Activated T-cell treated with anti-CD3 and anti-CD28 coated beads for 1 hour (primary cell): ENCODE measurements at regions not wholly inside any gene's neighbourhood (a gene's known extent, or its start where the extent isn't known, plus 50 kb on each side); places are given as distances from the start of the nearest gene placed in this dataset.
"Not testable (repeated sequence)": the region's sequence is repeated elsewhere in the genome, so short reads cannot be mapped to it uniquely, and the experiment has no call there.

Experiments
- DNase-seq: peaks from one replicate; pipeline ENCODE4 v3.0.0-alpha.2; 2020; ENCODE audit warnings: low read depth

DNA sequence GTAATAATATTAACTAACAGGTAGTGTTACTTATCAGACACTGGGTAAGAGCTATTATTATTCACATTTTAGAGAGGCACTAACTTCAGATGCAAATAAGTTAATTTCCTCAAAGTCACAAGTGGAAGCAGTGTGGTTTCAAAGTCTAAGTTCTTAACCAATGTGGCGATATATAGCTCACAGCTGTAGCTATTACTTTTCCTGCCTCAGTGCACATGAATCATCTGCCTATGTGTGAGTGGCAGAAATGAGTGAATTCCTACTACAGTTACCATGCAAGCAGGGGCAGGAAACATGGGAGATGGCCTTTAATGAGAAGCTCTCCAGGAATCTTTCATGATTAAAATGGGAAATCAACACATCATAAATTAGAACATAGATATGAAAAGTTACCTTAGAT, 126.2 kb upstream of the EYA4 start:
- DNase-seq = no peak

DNA sequence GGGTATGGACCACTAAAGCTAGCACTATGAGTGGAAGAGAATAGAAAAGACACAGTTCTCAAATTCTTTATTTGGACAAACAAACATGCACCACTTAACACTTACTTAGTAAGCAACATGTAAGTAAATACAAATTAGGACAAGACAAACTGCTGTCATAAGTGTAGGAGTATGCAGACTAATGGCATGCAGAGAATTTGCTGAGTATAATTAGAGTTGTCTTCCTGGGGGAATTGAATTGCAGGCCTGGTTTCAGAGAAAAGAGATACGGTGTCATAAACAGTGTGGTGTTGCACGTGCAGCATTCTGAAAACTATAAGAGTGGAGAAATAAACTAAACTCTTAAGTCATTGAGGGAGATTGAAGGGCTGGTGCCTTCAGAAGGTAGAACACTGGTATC, 125.2 kb upstream of the EYA4 start:
- no peak for DNase-seq

DNA sequence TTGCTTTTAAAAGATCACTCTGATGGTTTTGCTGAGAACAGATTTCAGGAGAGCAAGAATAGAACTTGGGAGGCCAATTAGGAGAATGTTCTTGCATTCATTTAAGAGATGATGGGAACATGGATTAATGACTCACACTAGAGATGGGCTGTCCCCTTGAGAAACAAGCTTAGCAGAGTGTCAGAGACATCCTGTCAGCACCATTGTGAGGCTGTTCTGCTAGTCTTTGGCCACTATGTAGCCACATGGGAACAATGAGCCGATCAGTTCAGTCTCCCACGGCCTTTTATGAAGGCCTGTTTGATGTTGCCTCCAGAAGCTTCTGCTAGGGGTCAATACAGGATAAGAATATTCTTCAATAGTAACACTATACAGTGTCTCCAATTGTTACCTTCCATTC, 113.0 kb upstream of the EYA4 start:
- DNase-seq = no peak

DNA sequence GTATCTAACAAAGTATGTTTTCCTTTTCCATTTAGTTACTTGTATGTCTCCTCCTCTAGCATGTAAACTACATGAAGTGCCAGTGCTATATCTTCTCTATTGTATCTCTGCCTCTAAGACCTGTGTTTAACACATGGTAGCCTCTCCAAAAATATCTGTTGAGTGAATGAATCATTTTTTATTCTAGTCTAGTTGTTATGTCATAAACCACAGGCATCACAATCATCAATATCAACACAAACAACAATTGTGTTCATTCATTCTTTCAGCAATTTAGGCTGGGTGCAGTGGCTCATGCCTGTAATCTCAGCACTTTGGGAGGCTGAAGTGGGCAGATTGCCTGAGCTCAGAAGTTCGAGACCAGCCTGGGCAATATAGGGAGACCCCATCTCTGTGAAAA, 111.6 kb upstream of the EYA4 start:
- DNase-seq = no peak

DNA sequence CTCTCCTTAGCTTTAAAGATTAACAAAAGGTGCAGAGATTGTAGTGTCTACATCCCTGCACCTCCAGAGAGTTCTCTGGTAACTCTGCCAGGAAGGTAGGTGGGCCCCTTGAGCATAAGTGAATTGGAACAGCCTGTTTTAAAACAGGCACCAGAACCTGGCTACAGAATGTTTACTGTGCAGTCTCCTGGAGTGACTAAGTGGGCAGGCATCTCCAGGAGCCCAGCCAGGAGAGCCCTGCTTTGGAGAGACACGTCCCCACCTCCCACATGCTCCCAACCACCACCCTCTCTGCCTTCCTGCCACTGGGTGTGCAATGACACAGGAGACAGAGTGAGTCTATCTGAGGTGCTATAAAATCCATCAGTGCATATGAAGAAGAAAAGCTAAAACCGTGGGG, 110.3 kb upstream of the EYA4 start:
- DNase-seq = no peak

DNA sequence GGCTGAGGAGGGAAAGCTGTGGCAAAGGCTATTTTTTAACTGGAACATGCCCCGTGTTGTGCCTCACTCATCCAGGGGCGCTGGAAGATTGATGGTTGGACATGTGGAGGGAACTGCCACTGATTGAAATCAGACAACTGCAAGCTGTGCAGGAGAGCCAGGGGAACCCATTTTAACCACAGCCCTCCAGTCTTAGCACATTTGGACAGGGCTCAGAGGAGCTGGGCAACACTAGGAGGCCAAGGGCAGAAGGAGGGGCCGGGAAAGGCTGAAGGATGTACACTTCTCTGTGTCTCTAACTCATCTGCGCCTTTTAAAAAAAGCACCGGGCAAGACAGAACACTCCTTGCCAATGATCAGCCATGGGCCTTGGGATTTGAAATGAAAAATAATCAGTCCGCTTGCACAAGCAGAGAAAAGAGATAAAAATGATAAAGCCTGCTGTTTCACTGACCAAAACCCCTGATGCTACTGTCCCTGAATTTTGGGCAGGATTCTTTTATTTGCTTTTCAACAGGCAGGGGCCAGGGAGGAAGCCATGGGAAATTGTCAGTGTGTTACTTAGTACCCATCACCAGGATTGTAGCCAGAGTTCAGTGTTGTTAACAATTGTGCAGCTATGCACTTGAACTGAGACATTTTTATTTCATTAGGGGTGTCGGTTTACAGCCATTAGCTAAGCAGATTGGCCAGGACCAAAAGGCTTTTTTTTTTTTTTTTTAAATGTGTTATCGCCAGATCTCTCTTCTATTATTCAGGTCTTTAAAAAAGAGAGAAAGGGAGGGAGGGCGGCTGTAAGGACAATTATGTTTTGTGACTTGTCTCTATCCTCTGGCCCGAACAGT, 109.3 kb upstream of the EYA4 start:
- no peak for DNase-seq

DNA sequence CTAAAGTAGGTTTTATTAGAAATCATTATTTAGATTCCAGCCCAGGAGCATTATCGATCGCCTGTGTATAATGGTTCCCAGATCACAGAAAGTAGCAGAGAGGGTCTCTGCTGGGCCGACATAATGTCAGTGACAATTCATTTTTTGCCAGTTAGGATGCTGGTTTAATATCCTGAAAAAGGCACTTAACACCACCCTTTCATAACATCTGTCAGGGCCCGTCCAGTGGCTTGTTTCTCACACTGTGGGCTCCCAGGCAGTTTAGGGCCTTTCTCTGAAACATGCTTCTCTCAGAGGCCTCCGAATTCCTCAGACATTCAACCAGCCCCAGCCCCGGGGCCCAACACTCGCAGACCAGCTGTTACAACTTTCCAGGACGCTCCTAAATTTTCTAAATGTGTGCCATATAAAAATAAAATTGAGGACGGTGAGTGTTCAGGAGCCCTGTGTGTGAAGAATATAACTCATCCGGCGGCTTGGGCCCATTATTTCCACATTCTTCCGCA, 108.6 kb upstream of the EYA4 start:
- no peak for DNase-seq

DNA sequence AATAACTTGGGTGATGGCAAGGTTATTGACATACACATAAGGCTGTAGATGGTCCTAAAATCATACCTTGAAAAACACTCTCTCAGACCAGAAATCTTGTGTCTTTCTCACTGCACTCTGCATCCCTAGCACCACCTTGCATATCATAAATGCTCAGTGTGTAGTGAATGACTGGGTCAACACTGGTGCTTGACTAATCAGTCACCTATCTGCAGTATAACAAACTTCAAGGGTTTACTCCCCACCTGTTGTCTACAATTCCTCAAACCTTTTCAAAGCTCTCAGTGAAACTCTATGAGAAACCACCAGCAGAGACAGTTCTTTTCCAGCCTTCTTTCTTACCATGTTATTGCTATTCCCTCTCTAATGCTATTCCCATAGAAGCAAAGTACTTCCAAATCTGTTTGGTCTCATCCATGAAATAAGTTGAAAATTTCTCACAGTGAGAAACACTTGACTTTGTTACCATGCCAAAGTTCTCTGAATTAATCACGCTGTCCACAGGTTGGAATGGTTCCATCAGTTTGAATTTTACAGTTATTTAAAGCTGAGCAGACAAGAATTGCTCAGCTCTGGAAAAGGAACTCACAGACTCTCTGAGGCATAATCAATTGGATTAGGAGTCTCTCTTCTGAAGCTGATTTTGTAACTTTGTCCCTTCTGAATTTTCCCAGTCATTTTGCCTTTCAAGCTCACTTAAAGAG, 104.8 kb upstream of the EYA4 start:
- no peak for DNase-seq

DNA sequence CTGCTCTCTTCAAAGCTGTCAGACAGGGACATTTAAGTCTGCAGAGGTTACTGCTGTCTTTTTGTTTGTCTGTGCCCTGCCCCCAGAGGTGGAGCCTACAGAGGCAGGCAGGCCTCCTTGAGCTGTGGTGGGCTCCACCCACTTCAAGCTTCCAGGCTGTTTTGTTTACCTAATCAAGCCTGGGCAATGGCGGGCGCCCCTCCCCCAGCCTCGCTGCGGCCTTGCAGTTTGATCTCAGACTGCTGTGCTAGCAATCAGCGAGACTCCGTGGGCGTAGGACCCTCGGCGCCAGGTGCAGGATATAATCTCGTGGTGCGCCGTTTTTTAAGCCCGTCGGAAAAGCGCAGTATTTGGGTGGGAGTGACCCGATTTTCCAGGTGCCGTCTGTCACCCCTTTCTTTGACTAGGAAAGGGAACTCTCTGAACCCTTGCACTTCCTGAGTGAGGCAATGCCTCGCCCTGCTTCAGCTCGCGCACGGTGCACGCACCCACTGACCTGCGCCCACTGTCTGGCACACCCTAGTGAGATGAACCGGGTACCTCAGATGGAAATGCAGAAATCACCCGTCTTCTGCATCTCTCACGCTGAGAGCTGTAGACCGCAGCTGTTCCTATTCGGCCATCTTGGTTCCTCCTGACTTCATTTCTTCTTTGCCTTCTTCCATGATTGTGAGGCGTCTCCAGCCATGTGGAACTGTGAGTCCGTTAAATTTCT, 93.5 kb upstream of the EYA4 start:
- not testable (repeated sequence) for DNase-seq

DNA sequence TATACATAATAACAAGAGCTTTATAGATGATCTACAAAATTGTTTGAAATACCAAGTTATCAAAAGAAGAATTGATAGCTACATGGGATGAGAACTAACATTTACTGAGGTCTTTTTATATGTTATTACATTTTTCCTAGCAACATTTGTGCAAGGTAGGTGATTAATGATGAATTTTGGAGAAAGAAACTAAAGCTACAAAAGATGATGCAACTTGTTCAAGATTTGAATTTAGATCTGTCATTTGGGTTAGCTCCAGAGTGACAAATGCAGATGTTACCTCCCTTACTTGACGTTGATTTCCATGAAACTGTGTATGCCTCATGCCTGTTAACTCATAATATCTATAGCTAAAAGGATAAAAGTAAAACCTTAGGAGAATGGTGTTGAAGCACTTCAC, 84.5 kb upstream of the EYA4 start:
- no peak for DNase-seq

DNA sequence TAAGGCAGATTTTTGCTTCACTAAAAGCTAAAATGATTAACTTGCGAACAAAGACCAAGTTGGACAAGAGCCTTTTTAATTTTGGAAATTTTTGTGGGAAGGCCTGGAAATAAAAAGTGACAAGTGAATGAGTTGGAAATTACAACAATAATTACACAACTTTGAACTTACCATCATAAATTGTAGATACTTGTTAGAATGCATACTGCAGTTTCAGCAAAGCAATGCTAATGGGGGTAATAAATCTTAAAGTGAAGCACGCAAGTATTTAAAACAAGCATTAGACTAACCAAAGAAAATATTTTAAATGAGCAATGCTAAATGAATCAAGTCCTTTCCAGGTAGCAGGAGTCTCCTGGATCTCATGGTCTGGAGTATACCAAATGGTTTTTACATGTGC, 83.2 kb upstream of the EYA4 start:
- DNase-seq = no peak

DNA sequence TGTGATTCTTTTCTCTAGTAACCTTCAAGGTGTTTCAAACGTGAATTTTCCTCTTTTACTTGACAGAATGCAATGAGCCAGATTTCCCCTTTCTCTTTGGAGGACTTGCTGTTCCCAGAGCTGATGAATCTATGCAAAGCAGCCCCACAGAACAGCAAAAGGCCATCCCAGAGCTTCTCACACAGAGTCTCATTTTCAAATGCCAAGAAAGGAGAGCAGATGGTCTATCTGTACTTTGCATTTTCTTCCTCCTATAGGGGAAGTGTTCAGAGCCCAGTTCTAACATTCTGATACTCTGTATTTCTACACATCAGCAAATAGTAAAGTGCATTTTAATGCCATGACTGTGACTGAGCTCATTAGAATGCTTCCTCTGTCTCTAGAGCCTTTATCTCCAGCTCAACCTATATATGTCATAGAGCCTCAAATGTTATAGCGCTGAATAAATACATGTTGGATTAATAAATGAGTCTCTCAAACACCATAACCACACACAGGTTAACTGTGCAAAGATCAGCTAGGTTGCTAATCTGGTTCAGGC, 81.8 kb upstream of the EYA4 start:
- no peak for DNase-seq

DNA sequence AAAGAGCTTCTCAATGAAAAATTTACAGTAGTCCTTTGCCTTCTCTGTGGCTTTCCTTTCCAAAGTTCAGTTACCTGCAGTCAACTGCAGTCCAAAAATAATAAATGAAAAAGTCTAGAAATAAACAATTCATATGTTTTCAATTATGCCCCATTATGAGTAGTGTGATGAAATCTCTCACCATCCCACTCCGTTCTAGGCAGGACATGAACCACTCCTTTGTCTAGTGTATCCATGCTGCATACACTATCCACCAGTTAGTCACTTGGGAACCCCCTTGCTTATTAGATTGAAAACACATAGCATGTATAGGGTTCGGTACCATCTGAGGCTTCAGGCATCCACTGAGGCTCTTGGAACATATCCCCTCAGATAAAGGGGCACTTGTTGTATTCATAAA, 80.6 kb upstream of the EYA4 start:
- DNase-seq = no peak

DNA sequence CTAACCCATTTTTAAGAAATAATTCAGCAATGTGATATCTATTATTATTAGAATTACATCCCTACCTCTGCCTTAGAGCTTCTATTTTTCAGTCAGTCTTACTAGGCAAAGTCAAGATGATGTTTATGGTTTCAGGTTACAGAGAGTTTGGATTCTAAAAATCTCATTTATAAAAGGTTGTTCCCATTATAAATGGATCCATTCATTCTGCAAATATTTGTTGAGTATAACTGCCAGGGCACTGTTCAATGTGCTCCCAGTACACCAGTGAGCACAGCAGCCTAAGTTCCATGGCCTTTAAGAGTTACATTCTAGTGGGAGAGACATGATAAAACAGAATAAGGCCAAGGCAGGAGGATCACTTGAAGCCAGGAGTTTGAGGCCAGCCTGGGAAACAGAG, 75.9 kb upstream of the EYA4 start:
- DNase-seq = no peak

DNA sequence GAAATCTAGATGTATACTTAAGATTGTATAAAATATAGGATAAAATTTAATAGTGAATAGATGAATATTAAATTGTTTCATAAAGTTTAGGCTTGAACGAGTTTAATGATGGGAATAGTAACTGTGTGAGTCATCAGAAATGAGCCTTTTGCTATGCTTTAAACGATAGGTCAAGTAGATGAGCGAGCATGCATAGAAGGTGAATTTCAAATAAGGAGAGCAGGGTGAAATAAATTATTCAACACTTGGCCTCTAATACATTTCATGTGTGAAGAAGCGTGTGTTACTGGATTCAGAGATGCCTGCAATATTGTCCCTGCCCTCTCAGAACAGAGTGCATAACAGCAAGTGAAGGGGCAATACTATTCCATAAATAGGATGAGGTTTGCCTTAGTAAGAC, 74.4 kb upstream of the EYA4 start:
- DNase-seq = no peak

DNA sequence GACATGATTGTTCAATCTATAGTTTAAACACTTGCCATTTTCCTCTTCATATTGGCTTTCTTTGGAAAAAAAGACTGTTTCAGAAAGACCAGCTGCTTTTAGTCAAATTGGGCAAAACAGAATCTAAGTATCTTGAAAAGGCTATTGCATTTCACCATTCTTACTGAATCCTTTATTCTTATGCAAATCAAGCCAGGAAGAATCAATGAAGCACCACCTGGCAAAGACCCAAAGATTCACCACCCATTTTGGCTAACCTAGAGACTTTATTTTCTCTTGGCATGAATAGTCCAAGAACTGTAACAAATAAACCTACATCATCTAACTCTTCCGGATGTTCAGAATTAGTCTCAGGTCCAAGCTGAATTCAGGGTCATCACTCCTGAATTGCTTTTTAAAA, 71.3 kb upstream of the EYA4 start:
- DNase-seq = no peak

DNA sequence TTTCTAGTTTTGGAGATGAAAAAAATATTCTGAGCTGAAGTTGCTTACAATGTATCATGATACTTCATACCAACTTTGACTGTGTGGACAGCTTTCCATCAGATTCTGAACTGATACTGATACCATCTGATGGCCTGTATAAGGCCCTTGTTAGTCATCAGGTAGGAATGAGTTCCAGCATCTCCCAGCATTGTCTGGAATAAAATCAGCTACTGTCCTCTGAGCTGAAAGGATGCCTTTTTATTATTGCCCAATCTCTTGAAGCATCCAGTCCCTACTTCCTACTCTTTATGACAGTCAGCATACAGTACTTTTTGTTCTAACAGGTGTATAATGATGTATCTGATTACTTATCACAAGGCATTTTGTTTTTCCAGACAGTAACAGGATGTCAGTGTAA, 70.6 kb upstream of the EYA4 start:
- no peak for DNase-seq

DNA sequence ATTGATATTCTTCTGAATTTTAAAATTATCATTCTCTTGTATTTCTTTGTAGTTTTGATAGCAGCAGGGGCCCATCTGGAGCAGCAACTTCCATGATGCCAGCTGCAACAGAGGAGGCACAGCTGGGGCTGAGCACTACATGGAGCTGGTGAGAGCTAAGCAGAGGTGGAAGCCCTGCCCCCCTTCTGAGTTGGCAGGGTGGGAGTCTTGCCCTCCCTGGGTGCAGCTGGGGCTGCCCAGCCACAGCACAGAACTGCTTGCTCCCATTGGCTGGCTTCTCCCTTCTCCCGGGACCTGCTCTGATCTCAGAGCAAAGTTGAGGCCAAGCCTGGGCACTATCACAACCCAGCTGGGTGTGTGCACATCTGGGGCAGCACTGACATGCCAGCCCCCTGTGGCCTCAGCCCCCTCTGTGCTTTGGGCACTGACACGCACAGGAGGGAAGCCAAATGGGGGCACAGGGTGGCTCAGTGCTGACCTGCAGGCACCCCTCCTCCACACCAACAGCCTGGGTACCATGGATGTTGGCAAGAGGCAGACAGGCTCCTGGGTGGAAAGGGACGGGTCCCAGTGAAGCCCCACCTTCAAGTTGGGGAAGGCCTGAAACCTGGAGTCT, 69.1 kb upstream of the EYA4 start:
- no peak for DNase-seq

DNA sequence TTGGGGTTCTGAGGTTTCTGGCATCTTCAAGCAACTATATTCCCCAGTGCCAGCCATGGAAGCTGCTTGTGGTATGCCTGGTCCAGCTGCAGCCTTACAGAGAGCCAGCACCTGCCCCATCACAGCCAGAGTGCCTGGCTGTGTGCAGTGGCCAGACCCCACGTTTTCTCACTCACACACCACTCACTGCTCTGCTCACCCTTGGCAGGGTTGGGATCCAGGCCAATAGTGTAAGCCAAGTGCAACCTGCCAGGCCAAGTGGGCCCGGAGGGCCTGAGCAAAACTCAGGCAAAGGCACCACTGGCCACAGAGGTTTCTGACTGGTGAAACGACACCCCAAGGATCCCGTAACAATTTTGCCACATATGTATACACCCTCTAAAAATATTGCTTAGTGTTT, 67.9 kb upstream of the EYA4 start:
- DNase-seq = no peak

DNA sequence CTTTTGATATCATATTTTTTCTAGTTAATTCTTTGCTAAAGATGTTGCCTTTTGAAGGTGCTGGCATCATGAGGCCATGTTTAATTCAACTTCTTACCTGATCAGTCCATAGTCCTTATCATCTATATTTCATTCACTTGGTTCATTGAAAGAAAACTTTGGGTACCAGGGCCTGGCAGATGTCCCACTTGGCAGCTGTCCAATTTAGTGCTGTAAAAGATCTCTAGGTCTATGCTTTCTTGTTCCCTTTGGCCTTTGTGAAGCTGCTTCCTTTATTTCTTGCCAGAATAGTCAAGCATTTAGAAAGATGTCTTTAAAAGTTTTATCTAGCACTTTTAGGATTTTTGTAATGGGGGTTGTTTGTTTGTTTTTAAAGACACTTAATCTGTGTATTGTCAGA, 61.7 kb upstream of the EYA4 start:
- DNase-seq = no peak

DNA sequence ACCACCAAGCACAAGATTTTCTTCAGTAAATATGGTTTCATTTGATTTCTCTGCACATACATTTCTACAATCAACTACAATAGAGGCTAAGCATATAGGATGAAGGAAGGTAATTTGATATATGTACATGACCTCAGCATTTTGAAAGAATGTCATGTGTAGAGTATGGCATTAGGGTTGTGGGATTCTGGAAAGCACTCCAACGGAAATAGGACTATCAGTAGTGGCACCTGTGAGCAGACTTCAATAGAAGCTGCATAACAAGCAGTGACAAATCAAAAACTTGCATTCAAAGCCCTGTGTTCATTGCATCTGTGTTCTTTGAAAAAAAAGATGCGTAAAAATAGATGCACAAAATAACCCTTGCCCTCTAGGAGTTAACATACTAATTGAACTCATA, 57.5 kb upstream of the EYA4 start:
- no peak for DNase-seq

DNA sequence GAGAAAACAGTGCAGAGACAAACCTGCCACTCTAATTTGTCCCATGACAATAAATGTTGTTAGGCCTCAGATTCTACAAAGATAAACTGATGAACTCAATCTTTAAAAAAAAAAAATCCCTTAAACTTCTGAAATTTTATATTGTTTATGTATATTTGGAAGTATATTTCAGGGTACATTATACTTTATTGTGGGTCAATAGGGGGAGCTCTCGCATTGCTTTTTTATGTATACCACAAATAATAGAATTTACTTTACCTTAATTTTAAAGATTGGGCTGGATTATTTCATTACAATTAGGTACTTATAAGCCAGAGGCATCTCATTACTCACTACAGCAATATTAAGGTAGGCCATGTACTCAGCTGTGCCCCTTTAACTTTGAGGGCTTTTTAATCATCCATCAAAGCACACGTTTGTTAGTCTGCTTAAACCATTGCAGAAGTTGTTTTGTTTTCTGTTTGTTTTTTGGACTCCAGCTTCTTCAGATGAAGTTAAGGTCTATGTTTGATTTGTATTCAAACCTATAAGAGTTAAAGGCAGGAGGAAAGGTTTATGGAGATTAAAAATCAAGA, 56.3 kb upstream of the EYA4 start:
- no peak for DNase-seq
